ENCODE measurements at regions not wholly inside any gene's neighbourhood (a gene's known extent, or its start where the extent isn't known, plus 50 kb on each side); places are given as distances from the start of the nearest gene placed in this dataset.

DNA sequence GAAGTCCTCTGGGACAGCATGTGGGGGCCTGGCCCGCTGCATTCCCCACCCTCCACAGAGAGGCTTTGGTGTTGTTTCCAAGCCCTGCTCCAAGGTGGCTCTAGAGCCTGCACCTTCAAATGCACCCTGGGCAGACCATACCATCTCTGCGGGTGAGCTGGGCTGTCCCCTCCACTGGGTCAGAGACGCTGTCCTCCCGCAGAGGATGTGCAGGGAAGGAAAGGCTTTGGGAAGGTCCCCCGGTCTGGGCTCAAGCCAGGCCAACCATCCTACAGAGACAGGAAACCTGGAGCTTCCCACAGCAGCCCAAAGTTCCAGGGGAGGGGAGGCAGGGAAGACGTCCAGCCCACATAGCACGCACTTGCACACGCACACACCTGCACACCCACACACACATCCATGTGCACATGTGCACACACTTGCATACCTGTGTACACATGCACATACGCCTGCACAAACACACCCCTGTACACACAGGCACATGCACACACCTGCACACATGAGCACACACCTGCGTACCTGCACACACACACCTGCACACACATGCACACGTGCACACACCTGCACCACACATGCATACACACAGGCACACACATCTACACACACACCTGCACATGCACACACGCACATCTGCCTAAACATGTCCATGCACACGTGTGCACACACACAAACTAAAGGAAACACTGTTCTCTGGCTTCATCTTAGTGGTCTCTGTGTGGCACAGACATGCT, 155.4 kb downstream of the ERMARD start:
- Mint-ChIP-seq H3K4me3 (no peak overlapping the region), H3K27ac (peak overlapping the region in 1 of 8 donors; percentile 7), H3K9me3 (peaks cover 0 to 2% (median 0%) of the 10 kb centered on the region in 5 donors), H3K27me3 (peaks cover under 1 to 15% of the 10 kb centered on the region in 2 donors), H3K36me3 (no peaks in the 10 kb centered on the region), H3K4me1 (no peaks in the 10 kb centered on the region)
- H3K27ac ChIP-seq (ENCODE audit: low read depth, low read length) = no peak overlapping the region
- DNase-seq = no peak
- POLR2A ChIA-PET = no interaction called here
- CTCF ChIA-PET = no interaction called here
- H3K4me3 ChIP-seq (ENCODE audit: low read length) = no peak overlapping the region
- H3K36me3 ChIP-seq (ENCODE audit: insufficient read depth, low read length) = no peaks in the 10 kb centered on the region
- H3K4me1 ChIP-seq (ENCODE audit: insufficient read depth, low read length) = no peaks in the 10 kb centered on the region
- H3K9me3 ChIP-seq (ENCODE audit: low read length) = no peaks in the 10 kb centered on the region
- no peaks in the 10 kb centered on the region for H3K27me3 ChIP-seq (ENCODE audit: insufficient read depth, low read length, poor library complexity, severe bottlenecking)

DNA sequence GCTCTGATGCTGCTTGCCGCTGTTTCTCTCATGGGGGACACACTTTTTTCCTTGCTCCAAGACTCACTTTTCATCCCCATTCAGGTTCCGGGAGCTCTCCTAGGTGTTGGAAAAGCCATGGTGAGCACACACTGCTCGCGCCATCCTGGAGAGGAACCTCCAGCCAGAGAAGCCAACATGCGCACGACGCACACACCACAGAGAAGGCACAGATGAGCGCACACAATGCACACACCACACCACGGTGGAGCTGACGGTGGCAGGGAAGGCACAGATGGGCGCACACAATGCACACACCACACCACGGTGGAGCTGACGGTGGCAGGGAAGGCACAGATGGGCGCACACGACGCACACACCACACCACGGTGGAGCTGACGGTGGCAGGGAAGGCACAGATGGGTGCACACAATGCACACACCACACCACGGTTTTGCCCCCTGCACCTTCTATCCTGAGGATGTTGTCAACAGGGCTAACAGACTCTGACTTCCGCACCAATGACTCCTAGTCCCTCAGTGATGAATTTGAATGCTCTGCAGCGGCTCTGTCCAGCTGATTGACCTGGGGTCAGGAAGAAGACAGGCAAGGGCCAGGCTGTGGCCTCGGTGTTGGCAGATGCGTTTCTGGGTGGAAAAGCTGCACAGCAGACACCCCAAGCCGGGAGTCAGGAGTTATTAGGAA, 154.7 kb downstream of the ERMARD start:
- ChIA-PET CTCF (no interaction called here), POLR2A (no interaction called here)
- peaks cover 0 to 15% of the 10 kb centered on the region in 2 donors for H3K27me3 Mint-ChIP-seq
- no peaks in the 10 kb centered on the region for H3K4me1 Mint-ChIP-seq
- no peak overlapping the region for H3K4me3 ChIP-seq (ENCODE audit: low read length)
- no peaks in the 10 kb centered on the region for H3K27me3 ChIP-seq (ENCODE audit: insufficient read depth, low read length, poor library complexity, severe bottlenecking)
- no peak for DNase-seq
- H3K9me3 ChIP-seq (ENCODE audit: low read length) = no peaks in the 10 kb centered on the region
- H3K9me3 Mint-ChIP-seq = peaks cover 0 to 2% (median 0%) of the 10 kb centered on the region in 5 donors
- H3K36me3 ChIP-seq (ENCODE audit: insufficient read depth, low read length) = no peaks in the 10 kb centered on the region
- H3K27ac ChIP-seq (ENCODE audit: low read depth, low read length) = no peak overlapping the region
- no peak overlapping the region for H3K27ac Mint-ChIP-seq
- H3K4me3 Mint-ChIP-seq = no peak overlapping the region
- H3K4me1 ChIP-seq (ENCODE audit: insufficient read depth, low read length) = no peaks in the 10 kb centered on the region
- no peaks in the 10 kb centered on the region for H3K36me3 Mint-ChIP-seq

DNA sequence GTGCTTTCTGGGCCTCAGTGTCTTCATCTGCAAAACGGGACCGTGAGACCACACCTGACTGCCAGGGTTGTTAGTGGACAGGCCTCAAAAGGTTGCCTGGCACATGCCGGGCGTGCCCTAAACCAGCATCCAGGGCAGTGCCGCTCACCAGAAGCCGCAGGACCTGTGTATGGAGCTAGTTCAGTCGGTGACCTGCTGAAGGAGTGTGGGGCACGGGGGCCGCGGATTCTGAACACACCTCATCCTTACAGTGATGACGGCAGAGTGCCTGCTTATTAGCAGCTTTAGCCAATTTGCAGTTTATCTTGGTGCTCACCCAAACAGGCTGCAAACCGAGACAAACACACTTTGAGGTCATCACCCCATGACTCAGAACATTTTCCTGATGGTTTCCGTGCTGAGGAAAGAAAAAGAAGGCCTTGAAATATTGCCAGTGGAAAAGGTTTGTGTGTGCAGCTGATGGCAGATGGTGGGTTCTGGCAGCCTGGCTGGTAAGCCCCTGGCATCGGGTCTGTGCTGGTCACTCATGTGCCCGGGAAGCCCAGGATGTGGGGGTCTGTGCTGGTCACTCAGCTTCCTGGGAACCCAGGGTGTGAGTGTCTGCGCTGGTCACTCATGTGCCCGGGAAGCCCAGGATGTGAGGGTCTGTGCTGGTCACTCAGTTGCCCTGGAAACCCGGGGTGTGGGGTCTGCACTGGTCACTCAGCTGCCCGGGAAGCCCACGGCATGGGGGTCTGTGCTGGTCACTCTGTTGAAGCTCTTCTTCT, 153.8 kb downstream of the ERMARD start:
- no peak overlapping the region for H3K4me3 ChIP-seq (ENCODE audit: low read length)
- H3K4me1 Mint-ChIP-seq = no peaks in the 10 kb centered on the region
- no peaks in the 10 kb centered on the region for H3K4me1 ChIP-seq (ENCODE audit: insufficient read depth, low read length)
- H3K9me3 ChIP-seq (ENCODE audit: low read length) = no peaks in the 10 kb centered on the region
- H3K9me3 Mint-ChIP-seq = no peaks in the 10 kb centered on the region
- no peaks in the 10 kb centered on the region for H3K27me3 ChIP-seq (ENCODE audit: insufficient read depth, low read length, poor library complexity, severe bottlenecking)
- DNase-seq = no peak
- no peak overlapping the region for H3K27ac ChIP-seq (ENCODE audit: low read depth, low read length)
- H3K36me3 Mint-ChIP-seq = no peaks in the 10 kb centered on the region
- no peak overlapping the region for H3K27ac Mint-ChIP-seq
- peaks cover 0 to 15% of the 10 kb centered on the region in 2 donors for H3K27me3 Mint-ChIP-seq
- no peak overlapping the region for H3K4me3 Mint-ChIP-seq
- CTCF ChIA-PET = interaction anchor here (1.0 kb wide), 1 partner anchor 74 kb away, joined by 3 read pairs; no protein-coding TSS in a partner anchor
- POLR2A ChIA-PET = no interaction called here
- H3K36me3 ChIP-seq (ENCODE audit: insufficient read depth, low read length) = no peaks in the 10 kb centered on the region

DNA sequence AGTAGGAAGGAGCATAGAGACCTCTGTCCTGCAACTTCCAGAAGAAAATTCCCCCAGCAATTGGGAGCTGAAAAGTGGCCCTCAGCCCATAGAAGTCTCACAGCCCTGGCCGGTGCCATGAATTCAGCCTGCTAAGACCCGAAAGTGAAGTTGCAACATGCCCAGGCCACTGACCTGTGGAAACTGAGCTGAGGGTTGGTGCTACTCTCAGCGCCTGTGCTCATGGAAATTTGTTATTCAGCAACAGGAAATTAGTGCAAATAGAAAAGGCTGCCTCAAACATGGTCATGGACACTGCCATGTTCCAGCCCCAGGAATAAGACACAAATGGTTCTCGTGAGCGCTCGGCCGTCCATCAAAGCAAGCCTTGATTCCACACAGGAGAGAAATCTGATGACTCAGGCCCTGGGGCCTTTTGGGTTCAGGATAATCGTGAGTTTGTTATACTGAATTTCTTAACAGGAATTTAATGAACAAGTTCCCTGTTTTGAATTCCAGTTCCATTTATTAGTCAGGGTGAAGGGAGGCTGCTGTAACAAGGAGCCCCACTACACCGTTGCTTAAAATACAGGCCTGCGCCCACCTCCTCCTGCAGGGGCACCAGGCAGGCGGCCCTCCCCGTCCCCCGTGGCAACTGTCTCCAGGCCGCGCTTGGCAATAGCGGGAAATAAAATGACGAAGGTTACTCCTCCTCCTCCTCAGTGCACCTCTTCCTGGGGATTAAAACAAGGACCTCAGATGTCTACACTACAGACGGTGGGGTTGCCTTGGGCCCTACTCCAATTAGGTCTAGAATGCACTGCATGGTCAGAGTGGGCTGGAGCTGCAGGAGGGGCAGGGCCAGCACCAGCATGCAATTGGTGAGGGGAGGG, 152.9 kb downstream of the ERMARD start:
- Mint-ChIP-seq H3K4me1 (no peaks in the 10 kb centered on the region), H3K9me3 (no peaks in the 10 kb centered on the region), H3K4me3 (no peak overlapping the region), H3K36me3 (no peaks in the 10 kb centered on the region), H3K27me3 (peaks cover 0 to 15% of the 10 kb centered on the region in 2 donors), H3K27ac (no peak overlapping the region)
- ChIA-PET POLR2A (no interaction called here), CTCF (interaction anchor here (1.0 kb wide), 1 partner anchor 73 kb away, joined by 3 read pairs; no protein-coding TSS in a partner anchor)
- H3K4me3 ChIP-seq (ENCODE audit: low read length) = no peak overlapping the region
- no peaks in the 10 kb centered on the region for H3K9me3 ChIP-seq (ENCODE audit: low read length)
- no peak overlapping the region for H3K27ac ChIP-seq (ENCODE audit: low read depth, low read length)
- H3K4me1 ChIP-seq (ENCODE audit: insufficient read depth, low read length) = no peaks in the 10 kb centered on the region
- no peaks in the 10 kb centered on the region for H3K27me3 ChIP-seq (ENCODE audit: insufficient read depth, low read length, poor library complexity, severe bottlenecking)
- no peak for DNase-seq
- H3K36me3 ChIP-seq (ENCODE audit: insufficient read depth, low read length) = no peaks in the 10 kb centered on the region

DNA sequence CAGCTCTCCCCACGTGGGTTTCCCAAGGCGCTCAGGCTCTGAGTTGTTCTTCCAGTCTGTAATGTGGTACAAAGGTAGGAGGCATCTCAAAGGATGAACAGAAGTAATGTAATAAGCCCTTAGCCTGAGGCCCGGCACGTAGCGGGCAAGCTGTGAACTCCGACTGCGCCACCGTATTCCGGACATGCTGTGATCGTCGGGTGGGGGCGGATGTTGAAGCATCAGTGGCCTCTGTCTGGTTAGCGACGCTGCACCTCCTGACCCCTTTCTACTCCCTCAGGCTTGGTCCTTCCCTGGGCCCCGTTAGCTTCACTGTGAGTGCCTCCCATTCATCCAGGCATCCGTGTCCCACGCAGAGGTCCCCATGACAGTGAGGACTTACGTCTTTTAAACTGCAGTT, 151.7 kb downstream of the ERMARD start:
- H3K36me3 Mint-ChIP-seq = peaks cover 0 to 4% (median 0%) of the 10 kb centered on the region in 3 donors
- Histone ChIP-seq H3K4me3 (ENCODE audit: low read length) (no peak overlapping the region), H3K27ac (ENCODE audit: low read depth, low read length) (no peak overlapping the region), H3K27me3 (ENCODE audit: insufficient read depth, low read length, poor library complexity, severe bottlenecking) (no peaks in the 10 kb centered on the region), H3K9me3 (ENCODE audit: low read length) (no peaks in the 10 kb centered on the region), H3K36me3 (ENCODE audit: insufficient read depth, low read length) (no peaks in the 10 kb centered on the region), H3K4me1 (ENCODE audit: insufficient read depth, low read length) (no peaks in the 10 kb centered on the region)
- peaks cover 5 to 16% of the 10 kb centered on the region in 2 donors for H3K27me3 Mint-ChIP-seq
- POLR2A ChIA-PET = no interaction called here
- DNase-seq = no peak
- H3K4me3 Mint-ChIP-seq = no peak overlapping the region
- no peaks in the 10 kb centered on the region for H3K9me3 Mint-ChIP-seq
- H3K4me1 Mint-ChIP-seq = no peaks in the 10 kb centered on the region
- no peak overlapping the region for H3K27ac Mint-ChIP-seq
- CTCF ChIA-PET = no interaction called here

DNA sequence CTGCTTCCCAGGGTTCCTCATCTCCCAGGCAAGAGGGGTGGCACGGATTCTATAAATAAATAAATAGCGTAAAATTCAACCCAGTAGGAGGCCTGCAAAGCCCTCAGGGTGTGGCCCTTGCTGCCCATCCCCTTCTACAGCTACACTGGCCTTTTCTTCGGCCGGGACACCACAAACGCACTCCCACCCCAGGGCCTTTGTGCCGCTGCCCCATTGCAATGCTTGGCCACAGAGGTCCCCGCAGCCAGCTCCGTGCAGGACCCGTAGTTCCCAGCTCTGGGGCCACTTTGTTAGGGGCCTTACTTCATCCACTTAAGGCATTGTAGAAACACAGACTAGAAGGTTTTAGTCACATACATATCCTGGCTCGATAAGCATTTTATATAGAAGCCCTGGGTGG, 151.2 kb downstream of the ERMARD start:
- Mint-ChIP-seq H3K27ac (no peak overlapping the region), H3K4me3 (no peak overlapping the region), H3K36me3 (peaks cover 0 to 4% (median 0%) of the 10 kb centered on the region in 3 donors), H3K9me3 (no peaks in the 10 kb centered on the region), H3K4me1 (no peaks in the 10 kb centered on the region), H3K27me3 (peaks cover 5 to 17% of the 10 kb centered on the region in 2 donors)
- no peak overlapping the region for H3K27ac ChIP-seq (ENCODE audit: low read depth, low read length)
- ChIA-PET POLR2A (no interaction called here), CTCF (no interaction called here)
- no peaks in the 10 kb centered on the region for H3K9me3 ChIP-seq (ENCODE audit: low read length)
- no peak overlapping the region for H3K4me3 ChIP-seq (ENCODE audit: low read length)
- no peaks in the 10 kb centered on the region for H3K36me3 ChIP-seq (ENCODE audit: insufficient read depth, low read length)
- no peak for DNase-seq
- no peaks in the 10 kb centered on the region for H3K27me3 ChIP-seq (ENCODE audit: insufficient read depth, low read length, poor library complexity, severe bottlenecking)
- no peaks in the 10 kb centered on the region for H3K4me1 ChIP-seq (ENCODE audit: insufficient read depth, low read length)

DNA sequence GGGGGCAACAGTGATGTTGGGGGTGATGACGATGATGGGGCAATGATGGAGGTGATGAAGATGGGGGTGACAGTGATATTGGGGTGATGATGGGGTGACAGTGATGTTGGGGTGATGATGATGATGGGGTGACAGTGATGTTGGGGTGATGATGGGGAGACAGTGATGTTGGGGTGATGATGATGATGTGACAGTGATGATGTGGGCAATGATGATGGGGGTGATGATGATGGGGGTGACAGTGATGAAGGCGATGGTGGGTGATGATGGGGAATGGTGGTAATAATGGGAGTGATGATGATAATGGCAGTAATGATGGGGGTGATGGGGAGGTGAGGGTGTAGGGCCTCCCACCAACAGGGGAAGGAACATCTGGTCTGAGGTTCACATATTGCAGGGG, 150.6 kb downstream of the ERMARD start:
- Mint-ChIP-seq H3K27me3 (peaks cover 5 to 17% of the 10 kb centered on the region in 2 donors), H3K27ac (no peak overlapping the region), H3K36me3 (peaks cover 0 to 4% (median 0%) of the 10 kb centered on the region in 3 donors), H3K4me1 (no peaks in the 10 kb centered on the region), H3K9me3 (peaks cover 0 to 3% (median 0%) of the 10 kb centered on the region in 5 donors), H3K4me3 (no peak overlapping the region)
- no peak overlapping the region for H3K4me3 ChIP-seq (ENCODE audit: low read length)
- ChIA-PET CTCF (no interaction called here), POLR2A (no interaction called here)
- no peaks in the 10 kb centered on the region for H3K27me3 ChIP-seq (ENCODE audit: insufficient read depth, low read length, poor library complexity, severe bottlenecking)
- no peak for DNase-seq
- no peaks in the 10 kb centered on the region for H3K9me3 ChIP-seq (ENCODE audit: low read length)
- H3K4me1 ChIP-seq (ENCODE audit: insufficient read depth, low read length) = no peaks in the 10 kb centered on the region
- no peaks in the 10 kb centered on the region for H3K36me3 ChIP-seq (ENCODE audit: insufficient read depth, low read length)
- no peak overlapping the region for H3K27ac ChIP-seq (ENCODE audit: low read depth, low read length)

Measured in CD8-positive, alpha-beta memory T cell (primary cell).